Vagina (tissue), 2 donors: ENCODE measurements at regions not wholly inside any gene's neighbourhood (a gene's known extent, or its start where the extent isn't known, plus 50 kb on each side); places are given as distances from the start of the nearest gene placed in this dataset.

Experiments
- POLR2A ChIP-seq, 2 donors: fragments of 450-650 bp; IDR thresholded peaks; one replicate each; pipeline ENCODE4 v1.6.1; 2017; ENCODE audit warnings: antibody characterized with exemption in 2 of 2, mild to moderate bottlenecking in 2 of 2, moderate library complexity in 2 of 2
- POLR2AphosphoS5 ChIP-seq, 2 donors: sonication (generic); formaldehyde crosslinking; IDR thresholded peaks; one replicate each; pipeline ENCODE4 v1.9.0; 2017; ENCODE audit warnings: antibody characterized with exemption in 2 of 2, mild to moderate bottlenecking in 2 of 2, low read depth in 1 of 2; ENCODE audit not compliant: insufficient read depth in 1 of 2

- no peak for TF ChIP-seq POLR2A (IDR thresholded peaks at IDR 0.05)
- no peak for TF ChIP-seq POLR2AphosphoS5 (IDR thresholded peaks at IDR 0.05; ENCODE audit: insufficient read depth in 1 of 2, low read depth in 1 of 2)
Observed at GRCh38 chr5:66416698-66417097, 179.5 kb upstream of the MAST4 start.
